Lower leg skin (tissue), 3 donors: ENCODE measurements at regions not wholly inside any gene's neighbourhood (a gene's known extent, or its start where the extent isn't known, plus 50 kb on each side); places are given as distances from the start of the nearest gene placed in this dataset.

Source experiments
- POLR2A ChIP-seq, 2 donors: fragments of 450-650 bp; IDR thresholded peaks; one replicate each; pipeline ENCODE4 v1.6.1; 2016 to 2017; ENCODE audit warnings: antibody characterized with exemption in 2 of 2, mild to moderate bottlenecking in 1 of 2, moderate library complexity in 1 of 2
- TF ChIP-seq, protein P1 (sequence below), 3 donors: fragments of 450-650 bp; IDR thresholded peaks; one replicate each; pipeline ENCODE4 v1.5.1; 2016; ENCODE audit warnings: antibody characterized with exemption in 3 of 3, mild to moderate bottlenecking in 3 of 3, moderate library complexity in 2 of 3

DNA sequence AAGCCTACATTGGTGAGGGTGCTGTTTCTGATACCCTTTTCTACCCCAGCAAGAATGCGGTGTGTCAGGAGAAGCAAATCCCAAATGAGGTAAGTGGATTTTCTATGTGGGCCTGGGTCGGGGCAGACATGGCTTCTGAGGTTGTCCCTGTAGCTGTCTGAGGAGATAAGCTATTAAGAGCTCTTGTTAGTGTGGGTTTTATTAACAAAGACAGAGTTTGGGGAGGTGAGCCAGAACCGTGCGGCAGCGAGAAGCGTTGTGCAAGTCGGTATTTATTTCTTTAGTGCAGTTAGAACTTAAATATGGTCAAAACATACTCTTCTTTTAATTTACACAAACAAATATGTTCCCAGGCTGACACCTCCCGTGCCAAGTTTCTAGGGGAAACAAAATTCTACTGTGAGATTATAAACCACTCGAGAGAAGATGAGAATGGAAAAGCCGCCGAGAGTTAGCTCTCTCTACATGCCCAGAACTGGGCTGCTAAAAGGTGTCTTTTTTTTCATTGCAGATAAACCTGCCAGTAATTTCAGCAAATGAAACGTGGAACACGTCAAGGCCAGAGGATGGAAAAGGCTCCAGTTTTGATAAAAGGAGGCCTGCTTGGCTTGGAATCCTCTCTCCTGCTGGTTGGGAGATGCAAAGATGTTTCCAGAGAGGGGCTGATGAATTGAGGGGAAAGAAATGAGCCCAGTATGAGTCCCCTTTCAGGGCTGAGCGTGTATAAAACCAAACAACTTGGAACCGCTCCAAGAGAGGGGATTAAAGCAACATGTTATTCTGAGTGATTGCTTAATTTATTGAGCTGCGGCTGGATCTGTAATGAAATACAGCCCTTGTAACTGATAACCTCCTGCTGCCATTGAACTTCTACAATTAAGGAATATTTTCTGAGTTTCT lies 254.6 kb downstream of the MRTFB start:
- TF ChIP-seq, protein P1, sequence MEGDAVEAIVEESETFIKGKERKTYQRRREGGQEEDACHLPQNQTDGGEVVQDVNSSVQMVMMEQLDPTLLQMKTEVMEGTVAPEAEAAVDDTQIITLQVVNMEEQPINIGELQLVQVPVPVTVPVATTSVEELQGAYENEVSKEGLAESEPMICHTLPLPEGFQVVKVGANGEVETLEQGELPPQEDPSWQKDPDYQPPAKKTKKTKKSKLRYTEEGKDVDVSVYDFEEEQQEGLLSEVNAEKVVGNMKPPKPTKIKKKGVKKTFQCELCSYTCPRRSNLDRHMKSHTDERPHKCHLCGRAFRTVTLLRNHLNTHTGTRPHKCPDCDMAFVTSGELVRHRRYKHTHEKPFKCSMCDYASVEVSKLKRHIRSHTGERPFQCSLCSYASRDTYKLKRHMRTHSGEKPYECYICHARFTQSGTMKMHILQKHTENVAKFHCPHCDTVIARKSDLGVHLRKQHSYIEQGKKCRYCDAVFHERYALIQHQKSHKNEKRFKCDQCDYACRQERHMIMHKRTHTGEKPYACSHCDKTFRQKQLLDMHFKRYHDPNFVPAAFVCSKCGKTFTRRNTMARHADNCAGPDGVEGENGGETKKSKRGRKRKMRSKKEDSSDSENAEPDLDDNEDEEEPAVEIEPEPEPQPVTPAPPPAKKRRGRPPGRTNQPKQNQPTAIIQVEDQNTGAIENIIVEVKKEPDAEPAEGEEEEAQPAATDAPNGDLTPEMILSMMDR (IDR thresholded peaks at IDR 0.05): no peak
- no peak for TF ChIP-seq POLR2A (IDR thresholded peaks at IDR 0.05)
